MM.1S (cell line): ENCODE measurements at regions not wholly inside any gene's neighbourhood (a gene's known extent, or its start where the extent isn't known, plus 50 kb on each side); places are given as distances from the start of the nearest gene placed in this dataset.

ENCODE experiments used
- DNase-seq: peaks from one replicate; pipeline ENCODE4 v3.0.0-alpha.2; 2015
- H2AFZ ChIP-seq: fragments of 300-600 bp; sonication (generic); 2 replicates; pipeline ENCODE4 v1.6.0; 2016; ENCODE audit warnings: antibody characterized with exemption, low read length
- H3F3A ChIP-seq: fragments of 300-600 bp; sonication (generic); 2 replicates; pipeline ENCODE4 v1.6.1; 2016; ENCODE audit warnings: mild to moderate bottlenecking, antibody characterized with exemption, low read length, moderate library complexity, mixed read lengths; ENCODE audit not compliant: insufficient read depth
- H3K27ac ChIP-seq: fragments of 300-600 bp; sonication (generic); 2 replicates; pipeline ENCODE4 v1.5.1; 2016; ENCODE audit warnings: mild to moderate bottlenecking, low read length
- H3K27me3 ChIP-seq: fragments of 300-600 bp; sonication (generic); replicated peaks from 2 replicates; pipeline ENCODE4 v1.6.0; 2016; ENCODE audit warnings: low read length; ENCODE audit not compliant: insufficient read depth
- H3K36me3 ChIP-seq: fragments of 300-600 bp; sonication (generic); replicated peaks from 2 replicates; pipeline ENCODE4 v1.6.1; 2016; ENCODE audit warnings: mild to moderate bottlenecking, low read length, mixed read lengths; ENCODE audit not compliant: insufficient read depth
- H3K4me1 ChIP-seq: fragments of 300-600 bp; sonication (generic); 2 replicates; pipeline ENCODE4 v1.6.1; 2016; ENCODE audit warnings: low read length, mixed read lengths
- H3K4me2 ChIP-seq: fragments of 300-600 bp; sonication (generic); 2 replicates; pipeline ENCODE4 v1.6.0; 2016; ENCODE audit warnings: low read depth, low read length
- H3K4me3 ChIP-seq: fragments of 300-600 bp; sonication (generic); 2 replicates; pipeline ENCODE4 v1.5.1; 2016; ENCODE audit warnings: low read length, mixed read lengths
- H3K79me2 ChIP-seq: fragments of 300-600 bp; sonication (generic); 2 replicates; pipeline ENCODE4 v1.6.1; 2016; ENCODE audit warnings: mixed run types, low read length, mixed read lengths
- H3K9ac ChIP-seq: fragments of 300-600 bp; sonication (generic); 2 replicates; pipeline ENCODE4 v1.6.1; 2016; ENCODE audit warnings: low read length, mixed read lengths
- H3K9me2 ChIP-seq: fragments of 300-600 bp; sonication (generic); replicated peaks from 2 replicates; pipeline ENCODE4 v1.6.1; 2016; ENCODE audit warnings: mild to moderate bottlenecking, low read length, mixed read lengths; ENCODE audit not compliant: insufficient read depth
- H3K9me3 ChIP-seq: fragments of 300-600 bp; sonication (generic); replicated peaks from 2 replicates; pipeline ENCODE4 v1.6.1; 2016; ENCODE audit warnings: mild to moderate bottlenecking, low read length, mixed read lengths; ENCODE audit not compliant: insufficient read depth
- H4K20me1 ChIP-seq: fragments of 300-600 bp; sonication (generic); 2 replicates; pipeline ENCODE4 v1.6.1; 2016; ENCODE audit warnings: mild to moderate bottlenecking, low read length, moderate library complexity, mixed read lengths; ENCODE audit not compliant: insufficient read depth
- EZH2 ChIP-seq: fragments of 300-600 bp; sonication (generic); optimal IDR thresholded peaks from 2 replicates; pipeline ENCODE3; 2017; ENCODE audit warnings: low read depth, mild to moderate bottlenecking, antibody characterized with exemption, low read length, mixed read lengths
- EZH2phosphoT487 ChIP-seq: fragments of 300-600 bp; sonication (generic); IDR thresholded peaks from 2 replicates; pipeline ENCODE4 v1.6.1; 2018; ENCODE audit warnings: antibody characterized with exemption, low read length
- TF ChIP-seq, protein P1 (sequence below): fragments of 300-600 bp; sonication (generic); IDR thresholded peaks from 2 replicates; pipeline ENCODE4 v1.5.1; 2016; ENCODE audit warnings: antibody characterized with exemption, low read length, mixed read lengths

DNA sequence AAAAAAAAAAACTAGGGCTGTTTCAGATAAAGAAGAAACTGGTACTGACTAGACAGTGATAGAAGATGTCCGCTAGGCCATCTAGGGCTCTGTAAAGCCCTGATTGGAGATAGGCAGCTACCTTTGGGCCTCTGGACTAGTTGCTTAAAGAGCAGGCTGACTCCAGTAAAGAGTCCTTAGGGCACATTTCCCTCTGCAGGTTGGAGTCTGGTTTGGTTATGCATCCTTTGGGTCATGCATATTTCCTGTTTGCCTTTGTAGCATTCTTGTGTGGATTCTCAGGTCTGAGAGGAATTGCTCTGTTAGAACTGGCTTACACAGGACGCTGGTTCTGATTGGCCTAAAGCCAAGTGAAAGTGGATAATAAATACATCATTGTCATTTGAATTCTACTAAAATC, 165.5 kb upstream of the LRRN1 start:
- no peaks in the 10 kb centered on the region for H3K36me3 ChIP-seq
- H3K9me3 ChIP-seq, result no peaks in the 10 kb centered on the region
- H3F3A ChIP-seq, result no peaks in the 10 kb centered on the region
- no peaks in the 10 kb centered on the region for H4K20me1 ChIP-seq
- no peaks in the 10 kb centered on the region for H3K27me3 ChIP-seq
- no peaks in the 10 kb centered on the region for H3K9me2 ChIP-seq
- no peaks in the 10 kb centered on the region for H3K79me2 ChIP-seq
- H3K9ac ChIP-seq, result no peak overlapping the region
- H3K27ac ChIP-seq, result no peak overlapping the region
- H3K4me2 ChIP-seq, result no peak overlapping the region
- no peak overlapping the region for H2AFZ ChIP-seq
- DNase-seq, result no peak
- H3K4me1 ChIP-seq, result peaks cover 16% of the 10 kb centered on the region
- TF ChIP-seq, protein P1, sequence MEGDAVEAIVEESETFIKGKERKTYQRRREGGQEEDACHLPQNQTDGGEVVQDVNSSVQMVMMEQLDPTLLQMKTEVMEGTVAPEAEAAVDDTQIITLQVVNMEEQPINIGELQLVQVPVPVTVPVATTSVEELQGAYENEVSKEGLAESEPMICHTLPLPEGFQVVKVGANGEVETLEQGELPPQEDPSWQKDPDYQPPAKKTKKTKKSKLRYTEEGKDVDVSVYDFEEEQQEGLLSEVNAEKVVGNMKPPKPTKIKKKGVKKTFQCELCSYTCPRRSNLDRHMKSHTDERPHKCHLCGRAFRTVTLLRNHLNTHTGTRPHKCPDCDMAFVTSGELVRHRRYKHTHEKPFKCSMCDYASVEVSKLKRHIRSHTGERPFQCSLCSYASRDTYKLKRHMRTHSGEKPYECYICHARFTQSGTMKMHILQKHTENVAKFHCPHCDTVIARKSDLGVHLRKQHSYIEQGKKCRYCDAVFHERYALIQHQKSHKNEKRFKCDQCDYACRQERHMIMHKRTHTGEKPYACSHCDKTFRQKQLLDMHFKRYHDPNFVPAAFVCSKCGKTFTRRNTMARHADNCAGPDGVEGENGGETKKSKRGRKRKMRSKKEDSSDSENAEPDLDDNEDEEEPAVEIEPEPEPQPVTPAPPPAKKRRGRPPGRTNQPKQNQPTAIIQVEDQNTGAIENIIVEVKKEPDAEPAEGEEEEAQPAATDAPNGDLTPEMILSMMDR, result no peak
- no peak overlapping the region for H3K4me3 ChIP-seq

DNA sequence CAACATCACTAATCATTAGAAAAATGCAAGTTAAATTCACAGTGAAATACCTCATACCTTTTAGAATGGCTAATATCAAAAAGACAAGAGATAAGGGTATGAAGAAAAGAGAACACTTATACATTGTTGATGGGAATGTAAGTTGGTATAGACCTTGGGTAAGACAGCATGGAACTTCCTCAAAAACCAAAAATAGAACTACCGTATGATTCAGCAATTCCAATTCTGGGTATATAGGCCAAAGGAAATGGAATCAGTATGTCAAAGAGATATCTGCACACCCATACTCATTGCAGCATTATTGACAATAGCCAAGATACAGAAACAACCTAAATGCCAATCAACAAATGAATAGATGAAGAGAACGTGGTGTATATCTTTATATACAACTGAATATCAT, 166.8 kb upstream of the LRRN1 start:
- TF ChIP-seq EZH2phosphoT487 (no peak), EZH2 (no peak)
- TF ChIP-seq, protein P1, result no peak
- no peak for DNase-seq
- Histone ChIP-seq H4K20me1 (no peaks in the 10 kb centered on the region), H3K27me3 (no peaks in the 10 kb centered on the region), H3K4me1 (peaks cover 16% of the 10 kb centered on the region), H3K9me3 (no peaks in the 10 kb centered on the region), H3K36me3 (no peaks in the 10 kb centered on the region), H3K4me3 (no peak overlapping the region), H3F3A (no peaks in the 10 kb centered on the region), H3K9ac (no peak overlapping the region), H3K79me2 (no peaks in the 10 kb centered on the region), H3K27ac (no peak overlapping the region), H2AFZ (no peak overlapping the region), H3K4me2 (no peak overlapping the region), H3K9me2 (no peaks in the 10 kb centered on the region)

DNA sequence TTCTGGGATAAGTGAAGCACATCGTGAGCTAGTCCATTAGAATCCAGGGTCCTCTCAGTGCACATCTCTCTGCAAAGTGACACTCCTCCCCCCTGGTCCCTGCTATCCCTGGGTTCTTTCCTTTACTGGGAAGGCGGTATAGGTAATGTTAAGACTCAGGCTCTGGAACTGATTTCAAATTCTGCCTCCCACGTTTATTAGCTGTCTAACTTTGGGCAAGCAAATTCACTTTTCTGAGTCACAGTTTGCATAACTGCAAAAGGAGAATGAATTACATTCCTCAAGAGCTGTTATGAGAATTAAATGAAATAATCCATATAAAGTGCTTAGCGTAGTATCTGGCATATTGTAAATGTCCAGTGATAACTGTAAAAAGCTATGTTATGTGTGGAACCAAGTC, 168.1 kb upstream of the LRRN1 start:
- Histone ChIP-seq H2AFZ (no peak overlapping the region), H3K4me3 (no peak overlapping the region), H3K9me3 (no peaks in the 10 kb centered on the region), H3F3A (no peaks in the 10 kb centered on the region), H3K4me2 (no peak overlapping the region), H3K27ac (no peak overlapping the region), H3K27me3 (no peaks in the 10 kb centered on the region), H3K9me2 (no peaks in the 10 kb centered on the region), H3K4me1 (peaks cover 16% of the 10 kb centered on the region), H3K9ac (no peak overlapping the region), H3K36me3 (no peaks in the 10 kb centered on the region), H3K79me2 (no peaks in the 10 kb centered on the region), H4K20me1 (no peaks in the 10 kb centered on the region)
- no peak for DNase-seq
- TF ChIP-seq EZH2, result no peak
- no peak for TF ChIP-seq EZH2phosphoT487
- TF ChIP-seq, protein P1, result no peak
